ENCODE measurements at regions not wholly inside any gene's neighbourhood (a gene's known extent, or its start where the extent isn't known, plus 50 kb on each side); places are given as distances from the start of the nearest gene placed in this dataset.

DNA sequence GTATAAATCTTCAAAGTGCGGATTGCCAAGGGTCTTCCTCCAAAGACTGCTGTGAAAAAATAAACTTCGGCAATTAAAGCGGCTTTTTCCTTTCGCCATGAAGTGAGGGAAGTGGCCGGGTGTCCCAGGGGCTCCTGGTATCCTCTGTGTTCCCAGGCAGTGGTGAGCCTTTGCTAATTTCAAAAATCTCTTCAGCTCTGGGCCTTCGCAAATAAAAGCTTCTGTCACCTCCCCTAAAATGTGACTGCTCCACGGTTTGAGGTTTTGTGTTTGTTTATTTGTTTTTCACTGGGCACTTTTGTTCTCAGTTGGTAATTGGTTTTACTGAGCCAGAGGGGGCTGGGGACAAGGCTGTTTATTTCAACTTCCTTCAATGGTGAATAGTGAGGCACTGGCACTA lies 270.1 kb upstream of the POU3F3 start:
- no peak for TF ChIP-seq EZH2 (IDR thresholded peaks at IDR 0.05; ENCODE audit: insufficient read depth, poor library complexity, severe bottlenecking)
- TF ChIP-seq EZH2phosphoT487 (IDR thresholded peaks at IDR 0.05; ENCODE audit: insufficient read depth, low read depth), result no peak

Data from GM23248 (cell line).